WTC11 (cell line): ENCODE measurements at regions not wholly inside any gene's neighbourhood (a gene's known extent, or its start where the extent isn't known, plus 50 kb on each side); places are given as distances from the start of the nearest gene placed in this dataset.

Experiments used
- ATAC-seq: fragments of 200-7000 bp; cut with Tn5 transposase; 2 replicates; pipeline ENCODE4 v1.10.0; 2021; ENCODE audit warnings: mild to moderate bottlenecking, moderate library complexity
- CTCF ChIA-PET: fragments of 300-600 bp; sonication (Branson Sonifier 250); formaldehyde crosslinking; loops from one replicate; lab custom pipeline; 2021; ENCODE audit warnings: antibody characterized with exemption; lab: Charles Lee
- POLR2A ChIA-PET: fragments of 350-600 bp; sonication (Branson Sonifier 250); formaldehyde crosslinking; loops from one replicate; lab custom pipeline; 2021; ENCODE audit warnings: antibody characterized with exemption; lab: Charles Lee
- DNase-seq: peaks from one replicate; pipeline ENCODE4 v3.0.0; 2021; ENCODE audit warnings: low spot score
- H3K27ac Mint-ChIP-seq: 2 replicates; pipeline ENCODE4 v1.8.0; 2021; ENCODE audit warnings: mixed read lengths
- H3K27me3 Mint-ChIP-seq: 2 replicates; pipeline ENCODE4 v1.8.0; 2021; ENCODE audit warnings: low read depth, mild to moderate bottlenecking, moderate library complexity, mixed read lengths
- H3K36me3 Mint-ChIP-seq: 2 replicates; pipeline ENCODE4 v1.8.0; 2021; ENCODE audit warnings: mixed read lengths
- H3K4me1 Mint-ChIP-seq: 2 replicates; pipeline ENCODE4 v1.8.0; 2022; ENCODE audit warnings: mixed read lengths
- H3K4me3 Mint-ChIP-seq: 2 replicates; pipeline ENCODE4 v1.8.0; 2021; ENCODE audit warnings: mild to moderate bottlenecking, moderate library complexity, mixed read lengths
- H3K9me3 Mint-ChIP-seq: 2 replicates; pipeline ENCODE4 v1.8.0; 2021; ENCODE audit warnings: mixed read lengths
- CREB1 ChIP-seq: sonication (generic); formaldehyde crosslinking; IDR thresholded peaks from 2 replicates; pipeline ENCODE4 v1.8.0; 2023; ENCODE audit warnings: mild to moderate bottlenecking, missing genetic modification reagents
- ELF4 ChIP-seq: sonication (generic); formaldehyde crosslinking; IDR thresholded peaks from 2 replicates; pipeline ENCODE4 v1.8.1; 2022; ENCODE audit warnings: low read depth, mild to moderate bottlenecking, moderate library complexity, missing genetic modification reagents
- FOXJ3 ChIP-seq: sonication (generic); formaldehyde crosslinking; IDR thresholded peaks from 2 replicates; pipeline ENCODE4 v1.9.0; 2021; ENCODE audit warnings: missing genetic modification reagents, mild to moderate bottlenecking, borderline replicate concordance
- GABPB1 ChIP-seq: sonication (generic); formaldehyde crosslinking; IDR thresholded peaks from 2 replicates; pipeline ENCODE4 v1.8.1; 2023; ENCODE audit warnings: mild to moderate bottlenecking, missing genetic modification reagents
- NFATC4 ChIP-seq: fragments of 250-450 bp; sonication (Bioruptor Pico); IDR thresholded peaks from 2 replicates; pipeline ENCODE4 v1.9.0; 2021; ENCODE audit warnings: mild to moderate bottlenecking
- NFE2L1 ChIP-seq: sonication (generic); formaldehyde crosslinking; IDR thresholded peaks from 2 replicates; pipeline ENCODE4 v1.8.1; 2023; ENCODE audit warnings: missing genetic modification reagents
- NFYB ChIP-seq: sonication (generic); formaldehyde crosslinking; conservative IDR thresholded peaks from 2 replicates; pipeline ENCODE4 v1.8.0; 2022; ENCODE audit warnings: low read depth, missing genetic modification reagents
- SOX15 ChIP-seq: fragments of 250-450 bp; sonication (Bioruptor Pico); IDR thresholded peaks from 2 replicates; pipeline ENCODE4 v1.9.0; 2021; ENCODE audit warnings: mild to moderate bottlenecking
- ZNF121 ChIP-seq: sonication (generic); formaldehyde crosslinking; IDR thresholded peaks from 2 replicates; pipeline ENCODE4 v1.8.0; 2023; ENCODE audit warnings: missing genetic modification reagents
- ZNF317 ChIP-seq: sonication (generic); formaldehyde crosslinking; IDR thresholded peaks from 2 replicates; pipeline ENCODE4 v1.8.1; 2023; ENCODE audit warnings: low read depth, mild to moderate bottlenecking, moderate library complexity, missing genetic modification reagents, borderline replicate concordance
- TF ChIP-seq, protein P1 (sequence below): sonication (generic); formaldehyde crosslinking; IDR thresholded peaks from 2 replicates; pipeline ENCODE4 v1.8.1; 2023; ENCODE audit warnings: mild to moderate bottlenecking, missing genetic modification reagents, borderline replicate concordance
- TF ChIP-seq, protein P2 (sequence below): sonication (generic); formaldehyde crosslinking; IDR thresholded peaks from 2 replicates; pipeline ENCODE4 v1.8.1; 2023; ENCODE audit warnings: mild to moderate bottlenecking, missing genetic modification reagents, moderate library complexity
- TF ChIP-seq, protein P3 (sequence below): sonication (generic); formaldehyde crosslinking; IDR thresholded peaks from 2 replicates; pipeline ENCODE4 v1.8.1; 2023; ENCODE audit warnings: mild to moderate bottlenecking, missing genetic modification reagents, moderate library complexity
- TF ChIP-seq, protein P4 (sequence below): sonication (generic); formaldehyde crosslinking; IDR thresholded peaks from 2 replicates; pipeline ENCODE4 v1.8.1; 2022; ENCODE audit warnings: low read depth, missing genetic modification reagents, borderline replicate concordance
- TF ChIP-seq, protein P5 (sequence below): sonication (generic); formaldehyde crosslinking; IDR thresholded peaks from 2 replicates; pipeline ENCODE4 v1.8.1; 2023; ENCODE audit warnings: mild to moderate bottlenecking, moderate library complexity, missing genetic modification reagents
- TF ChIP-seq, protein P6 (sequence below): fragments of 250-450 bp; sonication (Bioruptor Pico); conservative IDR thresholded peaks from 2 replicates; pipeline ENCODE4 v1.9.0; 2021; ENCODE audit warnings: mild to moderate bottlenecking
- TF ChIP-seq, protein P7 (sequence below): fragments of 250-450 bp; sonication (Bioruptor Pico); IDR thresholded peaks from 2 replicates; pipeline ENCODE4 v1.9.0; 2021; ENCODE audit warnings: mild to moderate bottlenecking
- TF ChIP-seq, protein P8 (sequence below): sonication (generic); formaldehyde crosslinking; IDR thresholded peaks from 2 replicates; pipeline ENCODE4 v1.8.0; 2022; ENCODE audit warnings: mild to moderate bottlenecking, missing genetic modification reagents
- TF ChIP-seq, protein P9 (sequence below): fragments of 200-600 bp; IDR thresholded peaks from 2 replicates; pipeline ENCODE4 v1.8.0; 2022; ENCODE audit warnings: antibody characterized with exemption
- TF ChIP-seq, protein P10 (sequence below): sonication (generic); formaldehyde crosslinking; IDR thresholded peaks from 2 replicates; pipeline ENCODE4 v1.8.0; 2022; ENCODE audit warnings: mild to moderate bottlenecking, missing genetic modification reagents

DNA sequence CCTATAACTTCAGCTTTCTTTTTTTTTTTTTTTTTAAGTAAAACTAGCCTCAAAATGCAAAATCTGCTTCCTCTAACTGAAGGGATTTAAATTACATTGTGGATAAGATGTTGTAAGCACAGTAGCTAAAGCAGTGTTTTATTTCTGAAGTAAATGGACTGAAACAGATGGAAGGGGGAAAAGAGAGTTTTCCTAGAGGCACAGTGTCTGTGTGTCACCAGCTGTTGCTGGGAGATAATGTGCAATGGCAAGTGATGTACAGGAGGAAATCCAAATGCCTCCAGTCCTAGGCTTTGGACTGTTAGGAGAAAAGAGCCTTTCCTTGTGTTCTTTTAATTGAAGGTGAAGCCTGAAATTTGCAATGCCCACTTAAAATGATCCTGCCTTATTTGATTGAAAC lies 672.1 kb downstream of the GRXCR1 start:
- CTCF ChIA-PET, result no interaction called here

More for the DNA sequence above, 672.1 kb downstream of the GRXCR1 start:
- no peaks in the 10 kb centered on the region for H3K27me3 Mint-ChIP-seq
- no peak overlapping the region for H3K4me3 Mint-ChIP-seq
- DNase-seq, result no peak
- no peak overlapping the region for H3K27ac Mint-ChIP-seq
- TF ChIP-seq, protein P1, sequence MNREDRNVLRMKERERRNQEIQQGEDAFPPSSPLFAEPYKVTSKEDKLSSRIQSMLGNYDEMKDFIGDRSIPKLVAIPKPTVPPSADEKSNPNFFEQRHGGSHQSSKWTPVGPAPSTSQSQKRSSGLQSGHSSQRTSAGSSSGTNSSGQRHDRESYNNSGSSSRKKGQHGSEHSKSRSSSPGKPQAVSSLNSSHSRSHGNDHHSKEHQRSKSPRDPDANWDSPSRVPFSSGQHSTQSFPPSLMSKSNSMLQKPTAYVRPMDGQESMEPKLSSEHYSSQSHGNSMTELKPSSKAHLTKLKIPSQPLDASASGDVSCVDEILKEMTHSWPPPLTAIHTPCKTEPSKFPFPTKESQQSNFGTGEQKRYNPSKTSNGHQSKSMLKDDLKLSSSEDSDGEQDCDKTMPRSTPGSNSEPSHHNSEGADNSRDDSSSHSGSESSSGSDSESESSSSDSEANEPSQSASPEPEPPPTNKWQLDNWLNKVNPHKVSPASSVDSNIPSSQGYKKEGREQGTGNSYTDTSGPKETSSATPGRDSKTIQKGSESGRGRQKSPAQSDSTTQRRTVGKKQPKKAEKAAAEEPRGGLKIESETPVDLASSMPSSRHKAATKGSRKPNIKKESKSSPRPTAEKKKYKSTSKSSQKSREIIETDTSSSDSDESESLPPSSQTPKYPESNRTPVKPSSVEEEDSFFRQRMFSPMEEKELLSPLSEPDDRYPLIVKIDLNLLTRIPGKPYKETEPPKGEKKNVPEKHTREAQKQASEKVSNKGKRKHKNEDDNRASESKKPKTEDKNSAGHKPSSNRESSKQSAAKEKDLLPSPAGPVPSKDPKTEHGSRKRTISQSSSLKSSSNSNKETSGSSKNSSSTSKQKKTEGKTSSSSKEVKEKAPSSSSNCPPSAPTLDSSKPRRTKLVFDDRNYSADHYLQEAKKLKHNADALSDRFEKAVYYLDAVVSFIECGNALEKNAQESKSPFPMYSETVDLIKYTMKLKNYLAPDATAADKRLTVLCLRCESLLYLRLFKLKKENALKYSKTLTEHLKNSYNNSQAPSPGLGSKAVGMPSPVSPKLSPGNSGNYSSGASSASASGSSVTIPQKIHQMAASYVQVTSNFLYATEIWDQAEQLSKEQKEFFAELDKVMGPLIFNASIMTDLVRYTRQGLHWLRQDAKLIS, result no peak
- TF ChIP-seq NFATC4 (CRISPR knock-in tag) (no peak), NFYB (CRISPR knock-in tag) (no peak), GABPB1 (no peak), NFE2L1 (CRISPR knock-in tag) (no peak), CREB1 (no peak), ZNF317 (CRISPR knock-in tag) (no peak), ZNF121 (CRISPR knock-in tag) (no peak), ELF4 (no peak), FOXJ3 (no peak), SOX15 (CRISPR knock-in tag) (no peak)
- TF ChIP-seq, protein P2, sequence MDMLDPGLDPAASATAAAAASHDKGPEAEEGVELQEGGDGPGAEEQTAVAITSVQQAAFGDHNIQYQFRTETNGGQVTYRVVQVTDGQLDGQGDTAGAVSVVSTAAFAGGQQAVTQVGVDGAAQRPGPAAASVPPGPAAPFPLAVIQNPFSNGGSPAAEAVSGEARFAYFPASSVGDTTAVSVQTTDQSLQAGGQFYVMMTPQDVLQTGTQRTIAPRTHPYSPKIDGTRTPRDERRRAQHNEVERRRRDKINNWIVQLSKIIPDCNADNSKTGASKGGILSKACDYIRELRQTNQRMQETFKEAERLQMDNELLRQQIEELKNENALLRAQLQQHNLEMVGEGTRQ (CRISPR knock-in tag), result no peak
- TF ChIP-seq, protein P3, sequence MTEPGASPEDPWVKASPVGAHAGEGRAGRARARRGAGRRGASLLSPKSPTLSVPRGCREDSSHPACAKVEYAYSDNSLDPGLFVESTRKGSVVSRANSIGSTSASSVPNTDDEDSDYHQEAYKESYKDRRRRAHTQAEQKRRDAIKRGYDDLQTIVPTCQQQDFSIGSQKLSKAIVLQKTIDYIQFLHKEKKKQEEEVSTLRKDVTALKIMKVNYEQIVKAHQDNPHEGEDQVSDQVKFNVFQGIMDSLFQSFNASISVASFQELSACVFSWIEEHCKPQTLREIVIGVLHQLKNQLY (CRISPR knock-in tag), result no peak
- TF ChIP-seq, protein P4, sequence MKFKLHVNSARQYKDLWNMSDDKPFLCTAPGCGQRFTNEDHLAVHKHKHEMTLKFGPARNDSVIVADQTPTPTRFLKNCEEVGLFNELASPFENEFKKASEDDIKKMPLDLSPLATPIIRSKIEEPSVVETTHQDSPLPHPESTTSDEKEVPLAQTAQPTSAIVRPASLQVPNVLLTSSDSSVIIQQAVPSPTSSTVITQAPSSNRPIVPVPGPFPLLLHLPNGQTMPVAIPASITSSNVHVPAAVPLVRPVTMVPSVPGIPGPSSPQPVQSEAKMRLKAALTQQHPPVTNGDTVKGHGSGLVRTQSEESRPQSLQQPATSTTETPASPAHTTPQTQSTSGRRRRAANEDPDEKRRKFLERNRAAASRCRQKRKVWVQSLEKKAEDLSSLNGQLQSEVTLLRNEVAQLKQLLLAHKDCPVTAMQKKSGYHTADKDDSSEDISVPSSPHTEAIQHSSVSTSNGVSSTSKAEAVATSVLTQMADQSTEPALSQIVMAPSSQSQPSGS, result no peak
- TF ChIP-seq, protein P5, sequence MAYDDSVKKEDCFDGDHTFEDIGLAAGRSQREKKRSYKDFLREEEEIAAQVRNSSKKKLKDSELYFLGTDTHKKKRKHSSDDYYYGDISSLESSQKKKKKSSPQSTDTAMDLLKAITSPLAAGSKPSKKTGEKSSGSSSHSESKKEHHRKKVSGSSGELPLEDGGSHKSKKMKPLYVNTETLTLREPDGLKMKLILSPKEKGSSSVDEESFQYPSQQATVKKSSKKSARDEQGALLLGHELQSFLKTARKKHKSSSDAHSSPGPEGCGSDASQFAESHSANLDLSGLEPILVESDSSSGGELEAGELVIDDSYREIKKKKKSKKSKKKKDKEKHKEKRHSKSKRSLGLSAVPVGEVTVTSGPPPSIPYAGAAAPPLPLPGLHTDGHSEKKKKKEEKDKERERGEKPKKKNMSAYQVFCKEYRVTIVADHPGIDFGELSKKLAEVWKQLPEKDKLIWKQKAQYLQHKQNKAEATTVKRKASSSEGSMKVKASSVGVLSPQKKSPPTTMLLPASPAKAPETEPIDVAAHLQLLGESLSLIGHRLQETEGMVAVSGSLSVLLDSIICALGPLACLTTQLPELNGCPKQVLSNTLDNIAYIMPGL, result no peak
- TF ChIP-seq, protein P6, sequence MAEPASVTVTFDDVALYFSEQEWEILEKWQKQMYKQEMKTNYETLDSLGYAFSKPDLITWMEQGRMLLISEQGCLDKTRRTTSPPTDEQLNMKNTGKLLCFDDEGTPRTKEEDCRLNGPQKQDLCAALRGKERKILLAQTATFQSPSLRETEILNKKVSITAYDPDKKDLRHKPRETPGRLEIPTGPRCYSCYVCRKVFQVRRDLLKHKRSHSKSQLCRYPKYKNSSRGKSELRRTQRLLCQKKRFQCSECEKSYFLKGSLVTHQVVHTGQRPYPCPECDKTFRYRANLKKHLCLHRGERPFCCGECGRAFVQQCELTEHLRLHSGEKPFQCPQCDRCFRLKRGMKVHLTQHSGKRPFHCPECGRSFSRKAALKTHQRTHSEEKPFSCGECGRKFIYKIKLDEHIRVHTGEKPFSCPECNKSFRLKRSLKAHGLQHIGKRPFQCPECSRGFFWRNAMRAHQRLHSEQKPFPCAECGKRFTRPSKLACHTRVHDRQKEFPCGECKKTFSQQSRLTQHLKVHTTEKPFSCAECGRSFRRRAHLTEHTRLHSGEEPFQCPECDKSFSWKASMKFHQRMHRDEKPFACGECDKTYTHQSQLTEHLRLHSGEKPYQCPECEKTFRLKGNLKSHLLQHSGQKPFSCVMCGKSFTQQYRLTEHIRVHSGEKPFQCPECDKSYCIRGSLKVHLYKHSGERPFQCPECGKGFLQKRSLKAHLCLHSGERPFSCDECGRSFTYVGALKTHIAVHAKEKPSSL, result no peak
- TF ChIP-seq, protein P7, sequence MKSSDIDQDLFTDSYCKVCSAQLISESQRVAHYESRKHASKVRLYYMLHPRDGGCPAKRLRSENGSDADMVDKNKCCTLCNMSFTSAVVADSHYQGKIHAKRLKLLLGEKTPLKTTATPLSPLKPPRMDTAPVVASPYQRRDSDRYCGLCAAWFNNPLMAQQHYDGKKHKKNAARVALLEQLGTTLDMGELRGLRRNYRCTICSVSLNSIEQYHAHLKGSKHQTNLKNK (CRISPR knock-in tag), result no peak
- TF ChIP-seq, protein P8, sequence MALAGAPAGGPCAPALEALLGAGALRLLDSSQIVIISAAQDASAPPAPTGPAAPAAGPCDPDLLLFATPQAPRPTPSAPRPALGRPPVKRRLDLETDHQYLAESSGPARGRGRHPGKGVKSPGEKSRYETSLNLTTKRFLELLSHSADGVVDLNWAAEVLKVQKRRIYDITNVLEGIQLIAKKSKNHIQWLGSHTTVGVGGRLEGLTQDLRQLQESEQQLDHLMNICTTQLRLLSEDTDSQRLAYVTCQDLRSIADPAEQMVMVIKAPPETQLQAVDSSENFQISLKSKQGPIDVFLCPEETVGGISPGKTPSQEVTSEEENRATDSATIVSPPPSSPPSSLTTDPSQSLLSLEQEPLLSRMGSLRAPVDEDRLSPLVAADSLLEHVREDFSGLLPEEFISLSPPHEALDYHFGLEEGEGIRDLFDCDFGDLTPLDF (CRISPR knock-in tag), result no peak
- TF ChIP-seq, protein P9, sequence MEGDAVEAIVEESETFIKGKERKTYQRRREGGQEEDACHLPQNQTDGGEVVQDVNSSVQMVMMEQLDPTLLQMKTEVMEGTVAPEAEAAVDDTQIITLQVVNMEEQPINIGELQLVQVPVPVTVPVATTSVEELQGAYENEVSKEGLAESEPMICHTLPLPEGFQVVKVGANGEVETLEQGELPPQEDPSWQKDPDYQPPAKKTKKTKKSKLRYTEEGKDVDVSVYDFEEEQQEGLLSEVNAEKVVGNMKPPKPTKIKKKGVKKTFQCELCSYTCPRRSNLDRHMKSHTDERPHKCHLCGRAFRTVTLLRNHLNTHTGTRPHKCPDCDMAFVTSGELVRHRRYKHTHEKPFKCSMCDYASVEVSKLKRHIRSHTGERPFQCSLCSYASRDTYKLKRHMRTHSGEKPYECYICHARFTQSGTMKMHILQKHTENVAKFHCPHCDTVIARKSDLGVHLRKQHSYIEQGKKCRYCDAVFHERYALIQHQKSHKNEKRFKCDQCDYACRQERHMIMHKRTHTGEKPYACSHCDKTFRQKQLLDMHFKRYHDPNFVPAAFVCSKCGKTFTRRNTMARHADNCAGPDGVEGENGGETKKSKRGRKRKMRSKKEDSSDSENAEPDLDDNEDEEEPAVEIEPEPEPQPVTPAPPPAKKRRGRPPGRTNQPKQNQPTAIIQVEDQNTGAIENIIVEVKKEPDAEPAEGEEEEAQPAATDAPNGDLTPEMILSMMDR, result no peak
- TF ChIP-seq, protein P10, sequence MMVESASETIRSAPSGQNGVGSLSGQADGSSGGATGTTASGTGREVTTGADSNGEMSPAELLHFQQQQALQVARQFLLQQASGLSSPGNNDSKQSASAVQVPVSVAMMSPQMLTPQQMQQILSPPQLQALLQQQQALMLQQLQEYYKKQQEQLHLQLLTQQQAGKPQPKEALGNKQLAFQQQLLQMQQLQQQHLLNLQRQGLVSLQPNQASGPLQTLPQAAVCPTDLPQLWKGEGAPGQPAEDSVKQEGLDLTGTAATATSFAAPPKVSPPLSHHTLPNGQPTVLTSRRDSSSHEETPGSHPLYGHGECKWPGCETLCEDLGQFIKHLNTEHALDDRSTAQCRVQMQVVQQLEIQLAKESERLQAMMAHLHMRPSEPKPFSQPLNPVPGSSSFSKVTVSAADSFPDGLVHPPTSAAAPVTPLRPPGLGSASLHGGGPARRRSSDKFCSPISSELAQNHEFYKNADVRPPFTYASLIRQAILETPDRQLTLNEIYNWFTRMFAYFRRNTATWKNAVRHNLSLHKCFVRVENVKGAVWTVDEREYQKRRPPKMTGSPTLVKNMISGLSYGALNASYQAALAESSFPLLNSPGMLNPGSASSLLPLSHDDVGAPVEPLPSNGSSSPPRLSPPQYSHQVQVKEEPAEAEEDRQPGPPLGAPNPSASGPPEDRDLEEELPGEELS, result no peak
- POLR2A ChIA-PET, result no interaction called here
- peaks cover 5% of the 10 kb centered on the region for H3K9me3 Mint-ChIP-seq
- ATAC-seq, result no peak
- no peaks in the 10 kb centered on the region for H3K36me3 Mint-ChIP-seq
- H3K4me1 Mint-ChIP-seq, result no peaks in the 10 kb centered on the region
